22Rv1 (cell line): ENCODE measurements at regions not wholly inside any gene's neighbourhood (a gene's known extent, or its start where the extent isn't known, plus 50 kb on each side); places are given as distances from the start of the nearest gene placed in this dataset.

ENCODE experiments used
- ZFX ChIP-seq: fragments of 450-650 bp; IDR thresholded peaks from 2 replicates; pipeline ENCODE4 v1.6.1; 2017; ENCODE audit warnings: antibody characterized with exemption, borderline replicate concordance
- TF ChIP-seq, protein P1 (sequence below): fragments of 450-650 bp; IDR thresholded peaks from 2 replicates; pipeline ENCODE4 v1.5.1; 2017; ENCODE audit warnings: mild to moderate bottlenecking

DNA sequence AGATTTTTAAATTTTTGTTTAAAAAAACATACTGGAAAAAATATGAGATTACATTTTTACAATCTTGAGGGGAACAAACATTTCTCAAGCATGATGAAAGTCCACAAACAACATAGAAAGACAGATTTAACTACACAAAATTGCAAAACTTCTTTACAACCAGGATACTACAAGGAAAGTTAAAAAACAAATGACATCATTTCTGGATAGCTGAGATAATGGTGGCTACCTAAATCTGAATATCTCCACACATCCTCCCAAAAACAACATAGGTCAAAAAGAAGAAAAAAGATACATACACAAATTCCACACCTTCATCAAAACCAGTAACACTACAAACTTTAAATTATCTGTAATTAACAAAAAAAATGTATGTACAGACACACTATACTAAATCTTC is 120.8 kb upstream of the TNPO1 start:
- TF ChIP-seq, protein P1, sequence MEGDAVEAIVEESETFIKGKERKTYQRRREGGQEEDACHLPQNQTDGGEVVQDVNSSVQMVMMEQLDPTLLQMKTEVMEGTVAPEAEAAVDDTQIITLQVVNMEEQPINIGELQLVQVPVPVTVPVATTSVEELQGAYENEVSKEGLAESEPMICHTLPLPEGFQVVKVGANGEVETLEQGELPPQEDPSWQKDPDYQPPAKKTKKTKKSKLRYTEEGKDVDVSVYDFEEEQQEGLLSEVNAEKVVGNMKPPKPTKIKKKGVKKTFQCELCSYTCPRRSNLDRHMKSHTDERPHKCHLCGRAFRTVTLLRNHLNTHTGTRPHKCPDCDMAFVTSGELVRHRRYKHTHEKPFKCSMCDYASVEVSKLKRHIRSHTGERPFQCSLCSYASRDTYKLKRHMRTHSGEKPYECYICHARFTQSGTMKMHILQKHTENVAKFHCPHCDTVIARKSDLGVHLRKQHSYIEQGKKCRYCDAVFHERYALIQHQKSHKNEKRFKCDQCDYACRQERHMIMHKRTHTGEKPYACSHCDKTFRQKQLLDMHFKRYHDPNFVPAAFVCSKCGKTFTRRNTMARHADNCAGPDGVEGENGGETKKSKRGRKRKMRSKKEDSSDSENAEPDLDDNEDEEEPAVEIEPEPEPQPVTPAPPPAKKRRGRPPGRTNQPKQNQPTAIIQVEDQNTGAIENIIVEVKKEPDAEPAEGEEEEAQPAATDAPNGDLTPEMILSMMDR = no peak
- no peak for TF ChIP-seq ZFX
